Caco-2 (cell line): ENCODE measurements at regions not wholly inside any gene's neighbourhood (a gene's known extent, or its start where the extent isn't known, plus 50 kb on each side); places are given as distances from the start of the nearest gene placed in this dataset.

ENCODE experiments used
- BruUV-seq: library from RNA; stranded (reverse); fragments of 400-500 nt; replicated peaks from 2 replicates; lab custom pipeline; 2021; lab: Mats Ljungman, UMichigan
- CTCF ChIA-PET: fragments of 300-600 bp; sonication (Branson Sonifier 250); formaldehyde crosslinking; loops from one replicate; lab custom pipeline; 2022; ENCODE audit warnings: antibody characterized with exemption; lab: Charles Lee
- POLR2A ChIA-PET: fragments of 300-600 bp; sonication (Branson Sonifier 250); formaldehyde crosslinking; loops from one replicate; lab custom pipeline; 2022; ENCODE audit warnings: antibody characterized with exemption; lab: Charles Lee
- DNase-seq, 2 experiments: peaks; one replicate each; pipeline versions ENCODE4 v3.0.0 to v3.0.0-alpha.2; 2020 to 2022
- H3K27me3 ChIP-seq: replicated peaks from 2 replicates; pipeline ENCODE4 v1.6.0; 2011; ENCODE audit warnings: low read length; ENCODE audit not compliant: control insufficient read depth, insufficient read depth
- H3K36me3 ChIP-seq: 2 replicates; pipeline ENCODE4 v1.5.1; 2011; ENCODE audit warnings: low read length; ENCODE audit not compliant: control insufficient read depth, insufficient read depth
- H3K4me1 ChIP-seq: fragments of 250-450 bp; sonication (Bioruptor Pico); 2 replicates; pipeline ENCODE4 v1.5.1; 2020; ENCODE audit warnings: mild to moderate bottlenecking
- H3K4me3 ChIP-seq: 2 replicates; pipeline ENCODE4 v1.5.1; 2011; ENCODE audit warnings: low read depth, mild to moderate bottlenecking, control low read depth, low read length
- H3K9me3 ChIP-seq: fragments of 250-450 bp; sonication (Bioruptor Pico); 2 replicates; pipeline ENCODE4 v1.5.1; 2020; ENCODE audit warnings: mild to moderate bottlenecking, moderate library complexity
- H3K27ac Mint-ChIP-seq: one replicate; pipeline ENCODE4 v1.8.0; 2022; ENCODE audit warnings: mixed read lengths; ENCODE audit not compliant: unreplicated experiment
- H3K27me3 Mint-ChIP-seq: one replicate; pipeline ENCODE4 v1.8.0; 2022; ENCODE audit warnings: mixed read lengths; ENCODE audit not compliant: insufficient read depth, unreplicated experiment
- H3K36me3 Mint-ChIP-seq: one replicate; pipeline ENCODE4 v1.8.0; 2022; ENCODE audit warnings: mild to moderate bottlenecking, mixed read lengths; ENCODE audit not compliant: insufficient read depth, unreplicated experiment
- H3K4me1 Mint-ChIP-seq: one replicate; pipeline ENCODE4 v1.8.0; 2022; ENCODE audit warnings: low read depth, mixed read lengths; ENCODE audit not compliant: unreplicated experiment
- H3K4me3 Mint-ChIP-seq: one replicate; pipeline ENCODE4 v1.8.0; 2022; ENCODE audit warnings: mild to moderate bottlenecking, moderate library complexity, mixed read lengths; ENCODE audit not compliant: unreplicated experiment
- H3K9me3 Mint-ChIP-seq: one replicate; pipeline ENCODE4 v1.8.0; 2022; ENCODE audit warnings: mixed read lengths; ENCODE audit not compliant: unreplicated experiment
- CTCF ChIP-seq, 2 experiments: fragments of 200-600 bp in 1 of 2; IDR thresholded peaks; 1 replicate in 1 of 2; 2 replicates in 1 of 2; pipeline versions ENCODE4 v1.5.1 to v1.8.0; 2011 to 2022; ENCODE audit warnings: antibody characterized with exemption in 1 of 2, control low read depth in 1 of 2, inconsistent platforms in 1 of 2, low read depth in 1 of 2, low read length in 1 of 2, mild to moderate bottlenecking in 1 of 2, moderate library complexity in 1 of 2; ENCODE audit not compliant: insufficient read depth in 1 of 2, severe bottlenecking in 1 of 2, unreplicated experiment in 1 of 2
- intact Hi-C: fragments of 100-400 bp; cut with micrococcal nuclease; formaldehyde crosslinking; loops from one replicate; pipeline ENCODE4 v1.10.0; 2022; ENCODE audit not compliant: unreplicated experiment

- intact Hi-C loops, result loop anchor here (1.0 to 10.0 kb wide), 5 partner anchors 18 to 349 kb away; partner anchors contain the start of gene SLC44A1
- peaks cover 4% of the 10 kb centered on the region for H3K9me3 ChIP-seq
- peaks cover 35% of the 10 kb centered on the region for H3K4me1 ChIP-seq
- no peak for TF ChIP-seq CTCF (IDR thresholded peaks at IDR 0.05; ENCODE audit: insufficient read depth in 1 of 2, low read depth in 1 of 2, low read length in 1 of 2, severe bottlenecking in 1 of 2, unreplicated experiment in 1 of 2)
- H3K27ac Mint-ChIP-seq, result peak overlapping the region; percentile 90
- no peaks in the 10 kb centered on the region for H3K27me3 Mint-ChIP-seq
- ChIA-PET CTCF (interaction anchor here (0.7 to 1.7 kb wide), 6 partner anchors 11 to 202 kb away, joined by 4 to 6 read pairs (median 5); no protein-coding TSS in a partner anchor), POLR2A (interaction anchor here (0.6 to 1.4 kb wide), 4 partner anchors 18 to 179 kb away, joined by 3 to 9 read pairs (median 4); partner anchors contain the start of gene SLC44A1)
- peaks cover 10% of the 10 kb centered on the region for H3K9me3 Mint-ChIP-seq
- H3K4me3 Mint-ChIP-seq, result peak overlapping the region; percentile 35
- H3K27me3 ChIP-seq, result no peaks in the 10 kb centered on the region
- no peak overlapping the region for H3K4me3 ChIP-seq
- DNase-seq, result peak; percentile 67 to 70
- BruUV-seq, result no TSS peak
- H3K4me1 Mint-ChIP-seq, result peaks cover 37% of the 10 kb centered on the region
- no peaks in the 10 kb centered on the region for H3K36me3 ChIP-seq
- H3K36me3 Mint-ChIP-seq, result peaks cover 13% of the 10 kb centered on the region
These were observed 137.4 kb upstream of the ABCA1 start for GRCh38 chr9:105065098-105066088.

- peaks cover 13% of the 10 kb centered on the region for H3K36me3 Mint-ChIP-seq
- H3K9me3 Mint-ChIP-seq, result no peaks in the 10 kb centered on the region
- intact Hi-C loops, result loop anchor here (5.0 to 10.0 kb wide), 4 partner anchors 61 to 348 kb away; partner anchors contain the start of gene SLC44A1
- TF ChIP-seq CTCF (IDR thresholded peaks at IDR 0.05; ENCODE audit: insufficient read depth in 1 of 2, low read depth in 1 of 2, low read length in 1 of 2, severe bottlenecking in 1 of 2, unreplicated experiment in 1 of 2), result no peak
- POLR2A ChIA-PET, result no interaction called here
- H3K9me3 ChIP-seq, result peaks cover 4% of the 10 kb centered on the region; the same call in 1 of the 2 replicates
- no peaks in the 10 kb centered on the region for H3K27me3 ChIP-seq
- CTCF ChIA-PET, result interaction anchor here (1.1 kb wide), 1 partner anchor 22 kb away, joined by 4 read pairs; no protein-coding TSS in a partner anchor
- DNase-seq, result no peak
- H3K27ac Mint-ChIP-seq, result no peak overlapping the region
- no peaks in the 10 kb centered on the region for H3K27me3 Mint-ChIP-seq
- no peak overlapping the region for H3K4me3 Mint-ChIP-seq
- BruUV-seq, result no TSS peak
- peaks cover 44% of the 10 kb centered on the region for H3K4me1 ChIP-seq
- no peaks in the 10 kb centered on the region for H3K36me3 ChIP-seq
- peaks cover 44% of the 10 kb centered on the region for H3K4me1 Mint-ChIP-seq
- no peak overlapping the region for H3K4me3 ChIP-seq
These were observed 138.4 kb upstream of the ABCA1 start for GRCh38 chr9:105066275-105066865.
